Omental fat pad (tissue), 3 donors: ENCODE measurements at regions not wholly inside any gene's neighbourhood (a gene's known extent, or its start where the extent isn't known, plus 50 kb on each side); places are given as distances from the start of the nearest gene placed in this dataset.

ENCODE experiments used
- ATAC-seq: fragments of 150-250 bp; one replicate; pipeline ENCODE4 v1.9.1; 2016; ENCODE audit warnings: mild to moderate bottlenecking, moderate library complexity; ENCODE audit not compliant: low FRiP score
- DNase-seq: peaks from one replicate; pipeline ENCODE4 v3.0.0-alpha.2; 2019; ENCODE audit warnings: low spot score
- CTCF ChIP-seq, 3 donors: fragments of 450-650 bp; IDR thresholded peaks; one replicate each; pipeline ENCODE4 v1.5.1; 2016 to 2017; ENCODE audit warnings: antibody characterized with exemption in 3 of 3, mild to moderate bottlenecking in 3 of 3, moderate library complexity in 2 of 3

- DNase-seq (no peak), ATAC-seq (no peak)
- TF ChIP-seq CTCF (IDR thresholded peaks at IDR 0.05) = no peak
Measured at GRCh38 chr19:30785458-30786137, 413.4 kb downstream of the ZNF536 start.

DNA sequence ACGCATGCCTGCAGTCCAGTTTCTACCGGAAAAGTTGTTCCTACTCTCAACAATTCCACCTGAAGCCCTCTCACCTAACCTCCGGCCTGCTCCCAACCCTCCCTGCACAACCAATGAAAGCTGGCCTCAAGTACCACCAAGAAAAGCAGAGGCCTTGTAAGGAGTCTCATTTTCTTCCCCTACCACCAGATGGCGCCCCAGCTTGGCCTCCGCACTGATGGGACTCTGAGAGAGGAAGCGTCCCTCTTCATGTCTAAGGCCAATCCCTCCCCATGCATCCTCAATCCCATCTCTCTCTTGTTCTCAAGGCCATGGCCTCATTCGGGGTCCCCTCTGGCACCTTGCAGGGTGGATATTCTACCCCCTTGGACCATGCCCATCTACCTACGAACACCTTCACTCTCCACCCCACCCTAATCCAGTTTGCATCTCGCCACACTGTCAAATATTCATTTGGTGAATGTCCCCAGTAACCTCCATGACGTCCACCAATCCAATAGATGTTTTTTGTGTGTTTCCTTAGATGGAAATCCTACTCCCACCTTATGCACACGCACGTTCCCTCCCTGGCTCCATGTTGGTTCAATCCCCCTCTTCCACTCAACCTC lies 412.8 kb downstream of the ZNF536 start:
- TF ChIP-seq CTCF (IDR thresholded peaks at IDR 0.05) = no peak
- no peak for ATAC-seq
- DNase-seq = no peak

- no peak for TF ChIP-seq CTCF (IDR thresholded peaks at IDR 0.05)
- ATAC-seq (no peak), DNase-seq (no peak)
Measured at GRCh38 chr19:30783936-30784335, 411.8 kb downstream of the ZNF536 start.

- no peak for TF ChIP-seq CTCF (IDR thresholded peaks at IDR 0.05)
- DNase-seq (no peak), ATAC-seq (no peak)
Measured at GRCh38 chr19:30783212-30783611, 411.0 kb downstream of the ZNF536 start.

GRCh38 chr19:30781519-30781918 lies 409.3 kb downstream of the ZNF536 start:
- ATAC-seq (no peak), DNase-seq (no peak)
- no peak for TF ChIP-seq CTCF (IDR thresholded peaks at IDR 0.05)

GRCh38 chr19:30781047-30781446 lies 408.9 kb downstream of the ZNF536 start:
- ATAC-seq (no peak), DNase-seq (no peak)

More at GRCh38 chr19:30781047-30781446, 408.9 kb downstream of the ZNF536 start:
- no peak for TF ChIP-seq CTCF (IDR thresholded peaks at IDR 0.05)
